GM12873 (cell line): ENCODE measurements at regions not wholly inside any gene's neighbourhood (a gene's known extent, or its start where the extent isn't known, plus 50 kb on each side); places are given as distances from the start of the nearest gene placed in this dataset.

ENCODE experiments used
- CTCF ChIP-seq: IDR thresholded peaks from 2 replicates; pipeline ENCODE4 v1.5.1; 2012; ENCODE audit warnings: low read depth, mild to moderate bottlenecking, moderate library complexity, low read length, control low read depth; ENCODE audit not compliant: insufficient read depth; ENCODE audit errors: missing control alignments

DNA sequence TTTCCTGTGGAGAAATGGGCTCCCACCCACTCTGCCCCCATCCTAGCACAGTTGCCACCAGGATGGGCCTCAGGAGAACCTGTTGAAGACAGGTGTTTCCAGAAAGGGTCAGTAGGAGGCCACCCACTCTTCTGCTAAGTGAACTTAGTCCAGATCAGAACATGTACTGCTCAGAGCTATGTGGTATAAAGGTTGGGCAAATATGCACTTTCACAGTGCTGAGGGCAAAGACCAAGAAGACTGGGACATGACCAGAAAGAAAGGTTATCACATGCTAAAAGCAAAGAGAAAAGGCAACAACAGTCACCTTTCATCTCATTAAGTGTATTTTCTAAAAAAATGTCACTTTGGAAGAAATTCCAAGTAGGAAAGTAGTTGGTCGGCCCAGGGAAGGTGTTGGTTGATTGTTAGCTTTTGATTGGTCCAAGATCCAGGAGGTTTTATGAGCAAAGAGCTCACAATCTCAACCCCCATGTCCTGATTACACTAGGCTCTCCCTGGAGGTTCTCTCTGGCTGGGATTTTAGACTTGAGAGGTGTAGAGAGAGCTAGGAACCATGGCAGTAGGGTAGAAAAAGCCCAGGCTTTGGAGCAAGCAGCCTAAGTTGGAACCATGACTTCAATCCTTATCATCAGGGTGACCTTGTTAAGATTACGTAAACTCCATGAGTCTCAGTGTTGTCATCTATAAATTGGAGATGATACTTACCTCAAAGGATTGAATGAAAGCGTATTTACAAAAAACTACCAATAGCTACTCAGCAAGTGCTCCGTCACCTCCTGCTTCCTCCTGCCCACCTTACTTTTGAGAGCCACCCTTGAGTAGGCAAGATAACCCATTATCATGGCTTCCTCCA, 102.6 kb downstream of the GLUL start:
- no peak for TF ChIP-seq CTCF

DNA sequence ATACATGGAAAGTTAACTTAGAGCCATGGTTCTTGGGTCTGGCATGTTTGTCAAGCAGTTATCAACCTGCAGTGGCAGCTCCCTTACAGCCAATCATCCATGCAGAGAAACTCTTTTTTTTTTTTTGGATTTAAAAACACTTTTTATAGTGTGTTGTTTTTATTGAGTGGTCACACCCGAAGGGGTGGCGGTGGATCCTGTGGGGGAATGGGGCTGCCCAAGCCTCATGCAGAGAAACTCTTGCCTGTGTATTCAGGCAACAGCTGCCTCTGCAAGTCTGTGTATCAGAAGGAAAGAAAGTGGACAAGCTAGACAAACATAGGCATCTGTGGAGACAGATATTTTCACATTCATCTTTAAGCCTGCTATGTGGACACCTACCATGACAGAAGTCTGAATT, 104.8 kb downstream of the GLUL start:
- TF ChIP-seq CTCF = no peak

DNA sequence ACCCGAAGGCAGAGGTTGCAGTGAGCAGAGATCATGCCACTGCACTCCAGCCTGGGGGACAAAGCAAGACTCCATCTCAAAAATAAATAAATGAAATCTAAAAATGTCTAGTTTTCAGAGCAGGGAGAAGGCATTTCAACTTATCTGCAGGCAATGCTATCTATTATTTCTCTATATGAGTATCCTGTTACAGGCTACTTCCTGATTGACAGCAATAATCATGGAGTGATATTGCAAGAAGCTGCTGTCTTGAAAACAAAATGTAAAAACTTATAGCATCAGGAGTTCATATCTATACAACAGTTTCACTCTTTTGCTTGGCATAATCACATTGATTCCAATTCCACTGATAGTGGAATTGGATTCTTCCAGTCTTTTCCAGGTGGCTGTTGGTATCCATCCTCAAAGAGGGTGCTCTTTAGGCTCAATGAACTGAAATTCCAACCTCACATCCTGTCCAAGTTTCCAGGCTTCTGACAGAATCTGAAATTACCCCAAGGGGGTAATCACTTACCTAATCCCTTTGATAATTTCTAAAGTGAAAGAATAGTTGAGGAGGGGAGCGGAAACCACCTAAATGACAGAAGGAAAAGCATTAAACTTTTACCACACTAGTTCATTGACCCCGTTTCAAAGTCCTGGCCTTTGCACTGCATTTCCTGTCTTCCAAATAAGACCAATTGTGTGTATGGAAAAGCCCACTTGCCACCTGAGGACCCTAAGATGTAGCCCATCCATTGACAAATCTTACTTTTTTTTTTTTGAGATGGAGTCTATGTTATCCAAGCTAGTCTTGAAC, 107.6 kb downstream of the GLUL start:
- no peak for TF ChIP-seq CTCF

DNA sequence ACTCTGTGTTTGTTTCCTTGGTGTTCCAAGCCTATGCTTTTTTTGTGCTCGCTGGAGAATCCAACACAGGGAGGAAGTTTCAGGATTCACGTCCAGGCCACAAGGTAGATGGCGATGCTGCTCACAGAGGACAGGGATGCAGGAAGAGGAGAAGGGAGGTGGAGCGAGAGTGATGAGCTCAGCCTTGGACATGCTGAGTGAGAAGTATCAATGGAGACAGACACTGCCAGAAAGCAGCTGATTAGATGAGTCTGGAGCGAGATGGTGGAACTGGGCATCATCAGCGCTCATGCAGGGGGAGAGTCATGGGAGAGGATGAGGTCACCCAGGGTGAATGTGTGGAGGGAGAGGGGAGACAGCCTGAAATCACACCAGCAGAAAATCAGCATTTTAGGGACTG, 110.0 kb downstream of the GLUL start:
- no peak for TF ChIP-seq CTCF

DNA sequence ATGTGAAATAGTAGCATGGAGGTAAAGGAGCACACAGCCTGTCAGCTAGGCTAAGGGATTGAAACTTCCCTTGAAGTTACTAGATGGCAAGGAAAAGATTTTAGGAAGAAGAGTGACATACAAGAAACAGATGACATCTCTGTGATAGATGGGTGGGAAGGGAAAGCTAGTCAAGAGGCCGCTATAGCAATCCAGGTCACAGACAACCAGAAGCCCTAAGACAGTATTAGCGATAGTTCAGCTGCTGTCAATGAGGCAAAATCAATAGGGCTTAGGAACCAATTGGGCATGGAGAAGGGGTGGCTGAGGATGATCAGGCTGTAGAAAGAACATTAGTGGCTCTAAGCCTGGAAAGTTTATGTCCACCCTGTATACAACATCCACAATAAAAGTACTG, 111.1 kb downstream of the GLUL start:
- TF ChIP-seq CTCF = no peak

DNA sequence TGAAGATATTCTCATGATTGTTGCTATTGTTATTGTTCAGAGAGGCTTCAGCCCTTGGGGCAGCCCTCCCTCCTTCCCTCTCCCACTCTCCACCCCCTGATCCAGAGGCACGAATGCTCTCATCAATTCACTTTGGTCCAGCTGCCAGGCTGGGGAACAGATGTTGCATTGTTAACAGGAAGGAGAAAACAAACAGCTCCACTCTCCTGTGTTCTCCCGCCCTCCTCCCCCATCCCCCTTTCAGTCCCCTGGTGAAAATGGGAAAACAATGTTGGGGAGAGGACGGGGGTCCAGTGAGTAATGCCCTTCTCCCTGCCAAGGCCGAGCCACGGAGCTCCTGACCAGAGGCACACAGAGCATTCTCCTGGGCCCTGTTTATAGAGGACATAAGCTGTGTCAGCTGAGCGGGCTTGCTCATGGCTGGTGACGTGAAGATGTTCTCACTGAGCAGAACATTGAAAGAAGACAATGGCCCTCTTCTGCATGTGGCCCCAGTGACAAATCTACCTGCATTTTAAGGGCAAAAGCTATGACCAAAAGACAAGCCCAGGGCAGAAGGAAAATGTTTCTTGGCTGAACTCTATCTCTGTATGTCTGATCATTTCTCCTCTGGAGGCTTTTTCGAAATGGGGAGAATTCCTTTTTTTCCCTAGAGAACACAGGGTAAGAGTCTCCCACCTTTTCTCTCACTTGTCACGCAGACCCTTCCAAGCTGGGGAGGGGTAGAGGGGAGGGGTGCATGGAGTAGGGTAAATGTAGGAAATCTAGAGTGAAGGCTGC, 111.7 kb downstream of the GLUL start:
- TF ChIP-seq CTCF = no peak

DNA sequence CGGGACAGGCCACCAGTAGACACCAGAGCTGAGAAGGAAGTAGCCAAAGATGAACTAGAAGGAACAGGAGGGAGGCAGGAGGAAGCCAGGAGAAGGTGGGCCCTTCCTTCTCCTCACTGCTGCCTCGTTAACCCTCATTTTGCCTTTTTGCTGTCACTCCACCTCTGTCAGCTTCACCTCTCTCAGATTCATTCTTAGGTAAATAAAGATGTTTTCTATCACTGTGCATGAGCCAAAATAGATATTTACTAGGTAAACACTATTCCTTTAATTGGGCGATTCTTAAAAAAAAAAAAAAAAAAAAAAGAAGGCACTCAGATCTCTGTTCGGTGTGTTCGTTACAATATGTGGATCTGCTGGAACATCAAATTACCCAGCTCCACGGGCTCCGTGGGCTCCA, 112.3 kb downstream of the GLUL start:
- no peak for TF ChIP-seq CTCF
